ENCODE measurements at regions not wholly inside any gene's neighbourhood (a gene's known extent, or its start where the extent isn't known, plus 50 kb on each side); places are given as distances from the start of the nearest gene placed in this dataset.

- peak overlapping the region; percentile 14 for H3K4me2 ChIP-seq
- H3K4me1 Mint-ChIP-seq, result peaks cover 31% of the 10 kb centered on the region
- no peak overlapping the region for H3K4me3 Mint-ChIP-seq
- peaks cover 11% of the 10 kb centered on the region for H3K9me2 ChIP-seq (ENCODE audit: insufficient read depth)
- peaks cover 2% of the 10 kb centered on the region for H3K27me3 Mint-ChIP-seq (ENCODE audit: insufficient read depth, low read depth, poor library complexity)
- ATAC-seq (no peak), DNase-seq (ENCODE audit: low spot score) (no peak)
- H3F3A ChIP-seq (replicated peaks; ENCODE audit: low read depth), result no peaks in the 10 kb centered on the region
- peak overlapping the region; percentile 72 for H3K27ac ChIP-seq (ENCODE audit: low read depth)
- peaks cover 4% of the 10 kb centered on the region; the same call in 1 of the 3 replicates for H3K36me3 Mint-ChIP-seq (ENCODE audit: low read depth)
- no peak for TF ChIP-seq EZH2phosphoT487 (IDR thresholded peaks at IDR 0.05; ENCODE audit: unreplicated experiment)
- TF ChIP-seq CREB1 (CRISPR knock-in tag; IDR thresholded peaks at IDR 0.05; ENCODE audit: low read depth), result no peak
- TF ChIP-seq NANOG (IDR thresholded peaks at IDR 0.05; ENCODE audit: borderline replicate concordance), result no peak
- TF ChIP-seq EZH2 (IDR thresholded peaks at IDR 0.05; ENCODE audit: low read depth, unreplicated experiment), result no peak
- TF ChIP-seq JUNB (IDR thresholded peaks at IDR 0.05; ENCODE audit: unreplicated experiment), result no peak
- TF ChIP-seq ZNF462 (CRISPR knock-in tag; IDR thresholded peaks at IDR 0.05), result no peak
- no peak for TF ChIP-seq CTCF (conservative IDR thresholded peaks at IDR 0.05; ENCODE audit: low read depth in 2 of 2)
- TF ChIP-seq, protein P1, sequence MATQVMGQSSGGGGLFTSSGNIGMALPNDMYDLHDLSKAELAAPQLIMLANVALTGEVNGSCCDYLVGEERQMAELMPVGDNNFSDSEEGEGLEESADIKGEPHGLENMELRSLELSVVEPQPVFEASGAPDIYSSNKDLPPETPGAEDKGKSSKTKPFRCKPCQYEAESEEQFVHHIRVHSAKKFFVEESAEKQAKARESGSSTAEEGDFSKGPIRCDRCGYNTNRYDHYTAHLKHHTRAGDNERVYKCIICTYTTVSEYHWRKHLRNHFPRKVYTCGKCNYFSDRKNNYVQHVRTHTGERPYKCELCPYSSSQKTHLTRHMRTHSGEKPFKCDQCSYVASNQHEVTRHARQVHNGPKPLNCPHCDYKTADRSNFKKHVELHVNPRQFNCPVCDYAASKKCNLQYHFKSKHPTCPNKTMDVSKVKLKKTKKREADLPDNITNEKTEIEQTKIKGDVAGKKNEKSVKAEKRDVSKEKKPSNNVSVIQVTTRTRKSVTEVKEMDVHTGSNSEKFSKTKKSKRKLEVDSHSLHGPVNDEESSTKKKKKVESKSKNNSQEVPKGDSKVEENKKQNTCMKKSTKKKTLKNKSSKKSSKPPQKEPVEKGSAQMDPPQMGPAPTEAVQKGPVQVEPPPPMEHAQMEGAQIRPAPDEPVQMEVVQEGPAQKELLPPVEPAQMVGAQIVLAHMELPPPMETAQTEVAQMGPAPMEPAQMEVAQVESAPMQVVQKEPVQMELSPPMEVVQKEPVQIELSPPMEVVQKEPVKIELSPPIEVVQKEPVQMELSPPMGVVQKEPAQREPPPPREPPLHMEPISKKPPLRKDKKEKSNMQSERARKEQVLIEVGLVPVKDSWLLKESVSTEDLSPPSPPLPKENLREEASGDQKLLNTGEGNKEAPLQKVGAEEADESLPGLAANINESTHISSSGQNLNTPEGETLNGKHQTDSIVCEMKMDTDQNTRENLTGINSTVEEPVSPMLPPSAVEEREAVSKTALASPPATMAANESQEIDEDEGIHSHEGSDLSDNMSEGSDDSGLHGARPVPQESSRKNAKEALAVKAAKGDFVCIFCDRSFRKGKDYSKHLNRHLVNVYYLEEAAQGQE (IDR thresholded peaks at IDR 0.05; ENCODE audit: unreplicated experiment), result no peak
- TF ChIP-seq STAT1 (IDR thresholded peaks at IDR 0.05; ENCODE audit: unreplicated experiment), result no peak
- no peak for TF ChIP-seq ZNF114 (CRISPR knock-in tag; IDR thresholded peaks at IDR 0.05)
- TF ChIP-seq ZNF331 (CRISPR knock-in tag; IDR thresholded peaks at IDR 0.05; ENCODE audit: low read depth), result no peak
- TF ChIP-seq POLR2AphosphoS5 (IDR thresholded peaks at IDR 0.05; ENCODE audit: low read depth), result no peak
- no peak for TF ChIP-seq ETS1 (IDR thresholded peaks at IDR 0.05)
- no peaks in the 10 kb centered on the region for H3K36me3 ChIP-seq (ENCODE audit: insufficient read depth)
- peaks cover 37% of the 10 kb centered on the region for H3K4me1 ChIP-seq (ENCODE audit: insufficient read depth)
- no peak overlapping the region for H2AFZ ChIP-seq
- H3K4me3 ChIP-seq, result no peak overlapping the region
- peaks cover 3% of the 10 kb centered on the region; the same call in 1 of the 3 replicates for H3K9me3 Mint-ChIP-seq
- H4K20me1 ChIP-seq (replicated peaks; ENCODE audit: insufficient read depth), result no peaks in the 10 kb centered on the region
- no peaks in the 10 kb centered on the region for H3K79me2 ChIP-seq (replicated peaks; ENCODE audit: insufficient read depth)
- H3K27ac Mint-ChIP-seq, result no peak overlapping the region
- H3K27me3 ChIP-seq (ENCODE audit: insufficient read depth), result no peaks in the 10 kb centered on the region
Observed at GRCh38 chr7:54679490-54679817, 79.6 kb downstream of the SEC61G start.
